Activated B cell treated with CpG ODN at 0.5 μM for 24 hours (primary cell): ENCODE measurements at regions not wholly inside any gene's neighbourhood (a gene's known extent, or its start where the extent isn't known, plus 50 kb on each side); places are given as distances from the start of the nearest gene placed in this dataset.

Source experiments
- ATAC-seq: fragments of 200-7000 bp; cut with Tn5 transposase; one replicate; pipeline ENCODE4 v1.10.0; 2021; ENCODE audit warnings: low read depth, mild to moderate bottlenecking, moderate library complexity
- CTCF ChIA-PET: fragments of 350-600 bp; sonication (Branson Sonifier 250); formaldehyde crosslinking; loops from one replicate; lab custom pipeline; 2021; ENCODE audit warnings: antibody characterized with exemption; lab: Charles Lee
- POLR2A ChIA-PET: fragments of 350-600 bp; sonication (Branson Sonifier 250); formaldehyde crosslinking; loops from one replicate; lab custom pipeline; 2021; ENCODE audit warnings: antibody characterized with exemption; lab: Charles Lee
- DNase-seq: peaks from one replicate; pipeline ENCODE4 v3.0.0; 2022
- H3K27ac Mint-ChIP-seq: one replicate; pipeline ENCODE4 v1.8.0; 2020; ENCODE audit warnings: mixed read lengths
- H3K27me3 Mint-ChIP-seq: one replicate; pipeline ENCODE4 v1.8.0; 2021; ENCODE audit warnings: mixed read lengths
- H3K36me3 Mint-ChIP-seq: one replicate; pipeline ENCODE4 v1.8.0; 2021; ENCODE audit warnings: low read depth, mixed read lengths
- H3K4me1 Mint-ChIP-seq: one replicate; pipeline ENCODE4 v1.8.0; 2021; ENCODE audit warnings: mixed read lengths
- H3K4me3 Mint-ChIP-seq: one replicate; pipeline ENCODE4 v1.8.0; 2020; ENCODE audit warnings: mild to moderate bottlenecking, mixed read lengths
- H3K9me3 Mint-ChIP-seq: one replicate; pipeline ENCODE4 v1.8.0; 2020; ENCODE audit warnings: mixed read lengths
- CTCF ChIP-seq: fragments of 200-600 bp; IDR thresholded peaks from one replicate; pipeline ENCODE4 v1.8.0; 2022; ENCODE audit warnings: antibody characterized with exemption, mild to moderate bottlenecking
- intact Hi-C: fragments of 100-400 bp; cut with micrococcal nuclease; formaldehyde crosslinking; loops from one replicate; pipeline ENCODE4 v1.15.1; 2024

- POLR2A ChIA-PET = no interaction called here
- CTCF ChIA-PET = no interaction called here
- no peak for DNase-seq
- intact Hi-C loops = no loop called here
- H3K9me3 Mint-ChIP-seq = no peaks in the 10 kb centered on the region
- peaks cover 4% of the 10 kb centered on the region for H3K27me3 Mint-ChIP-seq
- no peak overlapping the region for H3K4me3 Mint-ChIP-seq
- no peak for TF ChIP-seq CTCF
- no peak overlapping the region for H3K27ac Mint-ChIP-seq
- no peaks in the 10 kb centered on the region for H3K36me3 Mint-ChIP-seq
- H3K4me1 Mint-ChIP-seq = peaks cover 3% of the 10 kb centered on the region
- no peak for ATAC-seq
Measured at GRCh38 chr3:98651780-98652077, 58.3 kb upstream of the CPOX start.

GRCh38 chr3:98655666-98656065 is 62.3 kb upstream of the CPOX start:
- CTCF ChIA-PET = no interaction called here

GRCh38 chr3:98657457-98657856 is 64.0 kb upstream of the CPOX start:
- DNase-seq (no peak), ATAC-seq (no peak)
- intact Hi-C loops = loop anchor here (5.0 kb wide), 2 partner anchors 55 to 620 kb away; partner anchors contain the start of gene GABRR3
- Mint-ChIP-seq H3K4me1 (peaks cover 3% of the 10 kb centered on the region), H3K9me3 (no peaks in the 10 kb centered on the region), H3K27me3 (peaks cover 13% of the 10 kb centered on the region), H3K36me3 (no peaks in the 10 kb centered on the region), H3K4me3 (no peak overlapping the region), H3K27ac (no peak overlapping the region)
- POLR2A ChIA-PET = no interaction called here
- TF ChIP-seq CTCF = no peak
- CTCF ChIA-PET = no interaction called here

More at GRCh38 chr3:98655666-98656065, 62.3 kb upstream of the CPOX start:
- Mint-ChIP-seq H3K27ac (no peak overlapping the region), H3K27me3 (peaks cover 16% of the 10 kb centered on the region), H3K36me3 (no peaks in the 10 kb centered on the region), H3K4me1 (peaks cover 6% of the 10 kb centered on the region), H3K4me3 (no peak overlapping the region), H3K9me3 (no peaks in the 10 kb centered on the region)
- no peak for TF ChIP-seq CTCF
- DNase-seq (no peak), ATAC-seq (no peak)
- intact Hi-C loops = loop anchor here (5.0 kb wide), 2 partner anchors 53 to 618 kb away; partner anchors contain the start of gene GABRR3
- POLR2A ChIA-PET = no interaction called here

- ATAC-seq (no peak), DNase-seq (no peak)
- H3K27me3 Mint-ChIP-seq = peaks cover 14% of the 10 kb centered on the region
- H3K9me3 Mint-ChIP-seq = no peaks in the 10 kb centered on the region
- ChIA-PET CTCF (no interaction called here), POLR2A (no interaction called here)
- H3K27ac Mint-ChIP-seq = no peak overlapping the region
- H3K36me3 Mint-ChIP-seq = no peaks in the 10 kb centered on the region
- intact Hi-C loops = no loop called here
- TF ChIP-seq CTCF = no peak
- H3K4me1 Mint-ChIP-seq = peaks cover under 1% of the 10 kb centered on the region
- H3K4me3 Mint-ChIP-seq = no peak overlapping the region
Measured at GRCh38 chr3:98662699-98663098, 69.3 kb upstream of the CPOX start.

- ATAC-seq = no peak
- H3K27ac Mint-ChIP-seq = no peak overlapping the region
Measured at GRCh38 chr3:98670020-98670419, 76.6 kb upstream of the CPOX start.

More at GRCh38 chr3:98670020-98670419, 76.6 kb upstream of the CPOX start:
- intact Hi-C loops = no loop called here
- no peak overlapping the region for H3K4me3 Mint-ChIP-seq
- no peaks in the 10 kb centered on the region for H3K4me1 Mint-ChIP-seq
- DNase-seq = no peak
- no peaks in the 10 kb centered on the region for H3K36me3 Mint-ChIP-seq
- no peaks in the 10 kb centered on the region for H3K9me3 Mint-ChIP-seq
- CTCF ChIA-PET = no interaction called here
- peaks cover 2% of the 10 kb centered on the region for H3K27me3 Mint-ChIP-seq
- POLR2A ChIA-PET = no interaction called here
- no peak for TF ChIP-seq CTCF
